Nephron (organoid): ENCODE measurements at regions not wholly inside any gene's neighbourhood (a gene's known extent, or its start where the extent isn't known, plus 50 kb on each side); places are given as distances from the start of the nearest gene placed in this dataset.

Source experiments
- H3K27ac Mint-ChIP-seq, 3 experiments: 2 replicates each; pipeline ENCODE4 v1.8.0; 2020; ENCODE audit warnings: mixed read lengths in 3 of 3, mild to moderate bottlenecking in 2 of 3, moderate library complexity in 1 of 3
- H3K27me3 Mint-ChIP-seq: 2 replicates; pipeline ENCODE4 v1.8.0; 2021; ENCODE audit warnings: low read depth, mild to moderate bottlenecking, moderate library complexity, mixed read lengths
- H3K36me3 Mint-ChIP-seq: 2 replicates; pipeline ENCODE4 v1.8.0; 2020; ENCODE audit warnings: low read depth, mixed read lengths
- H3K4me1 Mint-ChIP-seq: 2 replicates; pipeline ENCODE4 v1.8.0; 2020; ENCODE audit warnings: mixed read lengths
- H3K4me3 Mint-ChIP-seq, 3 experiments: 2 replicates each; pipeline ENCODE4 v1.8.0; 2020; ENCODE audit warnings: mild to moderate bottlenecking in 3 of 3, mixed read lengths in 3 of 3, moderate library complexity in 2 of 3
- H3K9me3 Mint-ChIP-seq: 2 replicates; pipeline ENCODE4 v1.8.0; 2020; ENCODE audit warnings: mixed read lengths
- TF ChIP-seq, protein P1 (sequence below), 3 experiments: fragments of 200-600 bp; sonication (generic); IDR thresholded peaks; one replicate each; pipeline ENCODE4 v1.5.0; 2021; ENCODE audit warnings: antibody characterized with exemption in 3 of 3; ENCODE audit not compliant: unreplicated experiment in 3 of 3

DNA sequence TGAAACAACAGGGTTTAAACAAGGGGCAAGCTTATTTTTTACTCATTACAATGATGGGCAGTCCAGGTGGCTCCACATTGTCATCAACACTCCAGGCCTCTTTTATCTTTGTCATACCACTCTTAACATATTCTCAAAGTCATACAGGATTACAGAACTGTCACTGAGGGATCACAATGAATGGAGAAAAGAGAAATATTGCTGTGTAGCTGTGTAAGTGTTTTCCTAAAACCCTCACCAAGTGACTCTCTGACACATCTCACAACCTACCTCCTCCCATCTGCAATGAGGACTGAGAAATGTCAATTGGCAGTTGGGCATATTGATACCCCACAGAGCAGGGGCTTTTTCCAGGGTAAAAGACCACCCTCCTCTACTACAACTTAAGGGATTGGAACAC, 562.1 kb downstream of the TBC1D4 start:
- H3K36me3 Mint-ChIP-seq: no peaks in the 10 kb centered on the region
- TF ChIP-seq, protein P1, sequence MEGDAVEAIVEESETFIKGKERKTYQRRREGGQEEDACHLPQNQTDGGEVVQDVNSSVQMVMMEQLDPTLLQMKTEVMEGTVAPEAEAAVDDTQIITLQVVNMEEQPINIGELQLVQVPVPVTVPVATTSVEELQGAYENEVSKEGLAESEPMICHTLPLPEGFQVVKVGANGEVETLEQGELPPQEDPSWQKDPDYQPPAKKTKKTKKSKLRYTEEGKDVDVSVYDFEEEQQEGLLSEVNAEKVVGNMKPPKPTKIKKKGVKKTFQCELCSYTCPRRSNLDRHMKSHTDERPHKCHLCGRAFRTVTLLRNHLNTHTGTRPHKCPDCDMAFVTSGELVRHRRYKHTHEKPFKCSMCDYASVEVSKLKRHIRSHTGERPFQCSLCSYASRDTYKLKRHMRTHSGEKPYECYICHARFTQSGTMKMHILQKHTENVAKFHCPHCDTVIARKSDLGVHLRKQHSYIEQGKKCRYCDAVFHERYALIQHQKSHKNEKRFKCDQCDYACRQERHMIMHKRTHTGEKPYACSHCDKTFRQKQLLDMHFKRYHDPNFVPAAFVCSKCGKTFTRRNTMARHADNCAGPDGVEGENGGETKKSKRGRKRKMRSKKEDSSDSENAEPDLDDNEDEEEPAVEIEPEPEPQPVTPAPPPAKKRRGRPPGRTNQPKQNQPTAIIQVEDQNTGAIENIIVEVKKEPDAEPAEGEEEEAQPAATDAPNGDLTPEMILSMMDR (IDR thresholded peaks at IDR 0.05; ENCODE audit: unreplicated experiment in 3 of 3): no peak
- H3K27me3 Mint-ChIP-seq: no peaks in the 10 kb centered on the region
- no peak overlapping the region for H3K27ac Mint-ChIP-seq
- H3K9me3 Mint-ChIP-seq: peaks cover 14% of the 10 kb centered on the region
- H3K4me3 Mint-ChIP-seq: no peak overlapping the region
- no peaks in the 10 kb centered on the region for H3K4me1 Mint-ChIP-seq

DNA sequence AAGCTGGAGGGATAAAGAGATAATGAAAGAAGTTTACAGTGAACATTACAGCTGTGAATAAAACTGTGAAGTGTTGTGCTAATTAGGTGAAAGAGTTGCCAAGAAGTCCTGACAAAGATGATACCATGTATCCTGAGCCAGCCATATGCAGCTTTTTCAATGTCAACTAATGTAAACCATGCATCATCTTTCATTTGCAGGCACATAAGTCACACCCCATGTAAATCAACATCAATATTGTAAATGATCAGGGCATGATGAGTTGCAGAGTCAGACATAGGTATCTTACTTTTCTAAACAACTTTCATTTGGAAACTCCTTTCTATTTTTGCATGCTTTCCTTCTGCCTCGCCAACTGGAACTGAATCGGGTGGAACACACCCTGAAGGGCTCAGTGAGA, 569.1 kb downstream of the TBC1D4 start:
- no peaks in the 10 kb centered on the region for H3K4me1 Mint-ChIP-seq
- H3K9me3 Mint-ChIP-seq: no peaks in the 10 kb centered on the region
- H3K27ac Mint-ChIP-seq: no peak overlapping the region
- H3K36me3 Mint-ChIP-seq: no peaks in the 10 kb centered on the region
- no peak overlapping the region for H3K4me3 Mint-ChIP-seq
- TF ChIP-seq, protein P1 (IDR thresholded peaks at IDR 0.05; ENCODE audit: unreplicated experiment in 3 of 3): no peak
- no peaks in the 10 kb centered on the region for H3K27me3 Mint-ChIP-seq

DNA sequence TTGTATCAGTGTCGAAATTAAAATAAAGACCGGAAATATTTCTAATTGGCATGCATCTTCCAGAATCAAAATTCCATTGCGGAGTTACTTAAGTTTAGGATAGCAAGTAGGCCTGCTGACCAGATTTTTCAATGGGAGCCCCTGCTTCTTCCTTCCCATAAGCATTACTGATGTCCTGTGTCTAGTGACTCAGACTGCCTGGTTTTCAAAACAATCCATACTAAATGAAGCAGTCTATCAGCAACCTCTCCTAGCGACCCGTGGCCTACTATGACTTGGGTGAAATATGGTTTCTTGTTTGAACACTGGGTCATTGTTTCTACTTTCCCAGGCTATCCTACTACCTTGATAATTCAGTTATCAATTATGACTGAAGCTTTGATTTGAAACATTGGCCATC, 571.6 kb downstream of the TBC1D4 start:
- TF ChIP-seq, protein P1 (IDR thresholded peaks at IDR 0.05; ENCODE audit: unreplicated experiment in 3 of 3): no peak
- H3K27me3 Mint-ChIP-seq: peaks cover 4% of the 10 kb centered on the region

DNA sequence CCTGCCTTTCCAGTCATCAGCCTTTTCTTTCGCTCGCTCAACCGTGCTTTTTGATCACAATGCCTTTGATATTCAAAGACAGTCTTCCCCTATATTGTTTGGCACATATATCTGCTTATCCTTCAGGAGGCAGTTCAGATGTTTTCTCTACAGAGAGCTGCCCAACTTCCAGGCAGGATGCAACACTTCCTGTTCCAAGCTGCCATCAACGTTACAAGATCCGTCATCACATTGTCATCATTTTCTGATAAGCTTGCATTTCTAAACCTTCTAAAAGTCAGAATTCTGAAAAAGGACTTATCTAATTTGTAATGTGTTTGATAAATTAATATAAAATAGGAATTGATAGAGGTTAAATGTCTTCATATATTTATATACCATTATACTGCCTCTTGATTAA, 574.2 kb downstream of the TBC1D4 start:
- TF ChIP-seq, protein P1 (IDR thresholded peaks at IDR 0.05; ENCODE audit: unreplicated experiment in 3 of 3): no peak
- Mint-ChIP-seq H3K27me3 (peaks cover 4% of the 10 kb centered on the region), H3K4me1 (no peaks in the 10 kb centered on the region), H3K27ac (no peak overlapping the region), H3K9me3 (no peaks in the 10 kb centered on the region), H3K36me3 (no peaks in the 10 kb centered on the region), H3K4me3 (no peak overlapping the region)

More for the DNA sequence above, 571.6 kb downstream of the TBC1D4 start:
- H3K36me3 Mint-ChIP-seq: no peaks in the 10 kb centered on the region
- H3K9me3 Mint-ChIP-seq: no peaks in the 10 kb centered on the region
- no peak overlapping the region for H3K27ac Mint-ChIP-seq
- no peak overlapping the region for H3K4me3 Mint-ChIP-seq
- H3K4me1 Mint-ChIP-seq: no peaks in the 10 kb centered on the region

DNA sequence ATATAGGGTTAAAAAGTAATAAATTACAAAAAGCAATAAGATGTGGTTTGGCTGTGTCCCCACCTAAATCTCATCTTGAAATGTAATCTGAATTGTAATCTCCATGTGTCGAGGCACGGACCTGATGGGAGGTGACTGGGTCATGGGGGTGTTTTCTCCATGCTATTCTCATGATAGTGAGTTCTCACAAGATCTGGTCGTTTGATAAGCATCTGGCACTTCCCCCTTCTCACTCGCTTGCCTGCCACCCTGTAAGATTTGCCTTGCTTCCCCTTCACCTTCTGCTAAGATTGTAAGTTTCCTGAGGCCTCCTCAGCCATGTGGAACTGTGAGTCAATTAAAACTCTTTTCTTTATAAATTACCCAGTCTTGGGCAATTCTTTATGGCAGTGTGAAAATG, 577.4 kb downstream of the TBC1D4 start:
- no peaks in the 10 kb centered on the region for H3K9me3 Mint-ChIP-seq
- H3K36me3 Mint-ChIP-seq: no peaks in the 10 kb centered on the region
- H3K4me3 Mint-ChIP-seq: no peak overlapping the region
- H3K4me1 Mint-ChIP-seq: no peaks in the 10 kb centered on the region
- H3K27ac Mint-ChIP-seq: no peak overlapping the region
- TF ChIP-seq, protein P1 (IDR thresholded peaks at IDR 0.05; ENCODE audit: unreplicated experiment in 3 of 3): no peak
- H3K27me3 Mint-ChIP-seq: peaks cover 4% of the 10 kb centered on the region

DNA sequence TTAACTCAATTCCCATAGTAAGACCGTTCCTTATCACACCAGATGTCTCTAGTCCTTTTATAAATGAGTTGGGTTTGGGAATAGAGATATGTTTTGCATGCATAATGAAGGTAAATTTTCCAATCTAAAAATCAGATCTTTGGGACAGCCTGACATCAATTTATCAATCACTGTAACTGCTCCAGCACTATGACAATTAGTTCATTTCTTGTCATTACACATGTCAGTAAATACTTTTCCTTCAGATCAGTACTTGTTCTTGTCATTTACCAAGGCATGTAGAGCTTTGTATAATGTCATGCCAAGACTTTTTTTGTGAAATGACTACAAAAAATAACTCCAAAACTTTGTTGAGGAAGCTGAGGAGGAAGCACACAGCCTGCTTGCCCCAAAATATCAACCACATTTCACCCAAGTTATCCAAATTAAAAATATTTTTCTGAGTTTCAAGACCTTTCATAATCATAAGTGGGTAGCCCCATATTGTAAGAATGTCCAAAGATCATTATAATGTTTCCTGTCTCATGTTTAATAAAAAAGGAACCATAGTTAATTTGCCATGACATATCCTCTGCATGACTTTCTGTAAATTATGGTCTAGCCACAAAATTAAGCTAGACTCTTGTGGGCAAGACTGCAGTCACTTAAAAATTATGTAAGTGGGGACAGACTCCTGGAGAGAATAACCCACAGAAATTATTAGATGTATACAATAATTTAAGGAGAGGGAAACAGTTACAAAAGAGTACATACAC, 586.8 kb downstream of the TBC1D4 start:
- Mint-ChIP-seq H3K4me3 (no peak overlapping the region), H3K9me3 (no peaks in the 10 kb centered on the region)

More for the DNA sequence above, 586.8 kb downstream of the TBC1D4 start:
- Mint-ChIP-seq H3K27me3 (no peaks in the 10 kb centered on the region), H3K27ac (no peak overlapping the region), H3K4me1 (peaks cover 16% of the 10 kb centered on the region), H3K36me3 (no peaks in the 10 kb centered on the region)
- TF ChIP-seq, protein P1 (IDR thresholded peaks at IDR 0.05; ENCODE audit: unreplicated experiment in 3 of 3): no peak
